Neural crest cell (in vitro differentiated cells): ENCODE measurements at regions not wholly inside any gene's neighbourhood (a gene's known extent, or its start where the extent isn't known, plus 50 kb on each side); places are given as distances from the start of the nearest gene placed in this dataset.

Experiments
- DNase-seq: peaks from one replicate; pipeline ENCODE4 v3.0.0; 2021; ENCODE audit warnings: low read depth, mixed read lengths, low spot score
- H3K27ac Mint-ChIP-seq: one replicate; pipeline ENCODE4 v1.8.0; 2021; ENCODE audit warnings: mild to moderate bottlenecking, mixed read lengths; ENCODE audit not compliant: unreplicated experiment
- H3K27me3 Mint-ChIP-seq: 2 replicates; pipeline ENCODE4 v1.8.0; 2021; ENCODE audit warnings: low read depth, mild to moderate bottlenecking, mixed read lengths
- H3K36me3 Mint-ChIP-seq: 2 replicates; pipeline ENCODE4 v1.8.0; 2021; ENCODE audit warnings: low read depth, mild to moderate bottlenecking, mixed read lengths
- H3K4me1 Mint-ChIP-seq: 2 replicates; pipeline ENCODE4 v1.8.0; 2021; ENCODE audit warnings: mixed read lengths
- H3K4me3 Mint-ChIP-seq: one replicate; pipeline ENCODE4 v1.8.0; 2021; ENCODE audit warnings: mild to moderate bottlenecking, mixed read lengths
- H3K9me3 Mint-ChIP-seq: 2 replicates; pipeline ENCODE4 v1.8.0; 2021; ENCODE audit warnings: mixed read lengths
- CTCF ChIP-seq: fragments of 200-600 bp; sonication (generic); conservative IDR thresholded peaks from 2 replicates; pipeline ENCODE4 v1.5.0; 2021; ENCODE audit warnings: antibody characterized with exemption, mild to moderate bottlenecking

- no peak for DNase-seq
- Mint-ChIP-seq H3K27me3 (no peaks in the 10 kb centered on the region), H3K4me3 (no peak overlapping the region), H3K27ac (no peak overlapping the region), H3K36me3 (peaks cover 5% of the 10 kb centered on the region), H3K4me1 (no peaks in the 10 kb centered on the region), H3K9me3 (peaks cover 8% of the 10 kb centered on the region)
- TF ChIP-seq CTCF: no peak
These were observed 177.5 kb upstream of the AFF2 start for GRCh38 chrX:148322906-148323305.

GRCh38 chrX:148333989-148334388, 166.4 kb upstream of the AFF2 start:
- H3K27me3 Mint-ChIP-seq: no peaks in the 10 kb centered on the region
- peaks cover 4% of the 10 kb centered on the region for H3K36me3 Mint-ChIP-seq
- H3K4me1 Mint-ChIP-seq: peaks cover 10% of the 10 kb centered on the region
- TF ChIP-seq CTCF: no peak
- DNase-seq: no peak
- no peak overlapping the region for H3K4me3 Mint-ChIP-seq
- no peak overlapping the region for H3K27ac Mint-ChIP-seq
- H3K9me3 Mint-ChIP-seq: peaks cover 8% of the 10 kb centered on the region

- peaks cover 6% of the 10 kb centered on the region for H3K9me3 Mint-ChIP-seq
- H3K4me3 Mint-ChIP-seq: no peak overlapping the region
- no peak for TF ChIP-seq CTCF
- H3K4me1 Mint-ChIP-seq: peaks cover 10% of the 10 kb centered on the region
- no peak overlapping the region for H3K27ac Mint-ChIP-seq
- H3K27me3 Mint-ChIP-seq: no peaks in the 10 kb centered on the region
- no peaks in the 10 kb centered on the region for H3K36me3 Mint-ChIP-seq
- DNase-seq: no peak
These were observed 162.5 kb upstream of the AFF2 start for GRCh38 chrX:148337873-148338272.

GRCh38 chrX:148354916-148355315, 145.5 kb upstream of the AFF2 start:
- Mint-ChIP-seq H3K4me1 (no peaks in the 10 kb centered on the region), H3K27ac (no peak overlapping the region), H3K4me3 (no peak overlapping the region), H3K36me3 (no peaks in the 10 kb centered on the region), H3K9me3 (peaks cover 12% of the 10 kb centered on the region), H3K27me3 (no peaks in the 10 kb centered on the region)
- no peak for TF ChIP-seq CTCF
- DNase-seq: no peak

GRCh38 chrX:148361641-148362040, 138.8 kb upstream of the AFF2 start:
- H3K9me3 Mint-ChIP-seq: peaks cover 9% of the 10 kb centered on the region
- no peaks in the 10 kb centered on the region for H3K27me3 Mint-ChIP-seq
- H3K27ac Mint-ChIP-seq: no peak overlapping the region
- no peak for DNase-seq
- no peak for TF ChIP-seq CTCF
- peaks cover 6% of the 10 kb centered on the region for H3K4me1 Mint-ChIP-seq
- H3K4me3 Mint-ChIP-seq: no peak overlapping the region
- no peaks in the 10 kb centered on the region for H3K36me3 Mint-ChIP-seq
